IPS-18a (cell line): ENCODE measurements at regions not wholly inside any gene's neighbourhood (a gene's known extent, or its start where the extent isn't known, plus 50 kb on each side); places are given as distances from the start of the nearest gene placed in this dataset.

Experiments
- H3K27ac ChIP-seq: one replicate; pipeline ENCODE4 v1.5.1; 2013; ENCODE audit warnings: low read length
- H3K27me3 ChIP-seq: one replicate; pipeline ENCODE4 v1.6.1; 2013; ENCODE audit warnings: mild to moderate bottlenecking, low read length; ENCODE audit not compliant: control insufficient read depth, insufficient read depth
- H3K36me3 ChIP-seq: one replicate; pipeline ENCODE4 v1.6.1; 2013; ENCODE audit warnings: low read depth, low read length; ENCODE audit not compliant: control insufficient read depth
- H3K4me1 ChIP-seq: one replicate; pipeline ENCODE4 v1.6.1; 2013; ENCODE audit warnings: low read depth, low read length; ENCODE audit not compliant: control insufficient read depth
- H3K4me3 ChIP-seq: one replicate; pipeline ENCODE4 v1.5.1; 2013; ENCODE audit warnings: low read length
- H3K9ac ChIP-seq: one replicate; pipeline ENCODE4 v1.6.1; 2013; ENCODE audit warnings: mild to moderate bottlenecking, low read length, moderate library complexity
- H3K9me3 ChIP-seq: one replicate; pipeline ENCODE4 v1.6.1; 2013; ENCODE audit warnings: low read depth, low read length; ENCODE audit not compliant: control insufficient read depth

- H3K4me1 ChIP-seq: no peaks in the 10 kb centered on the region
- no peak overlapping the region for H3K4me3 ChIP-seq
- H3K27me3 ChIP-seq: no peaks in the 10 kb centered on the region
- H3K9me3 ChIP-seq: no peaks in the 10 kb centered on the region
- no peak overlapping the region for H3K27ac ChIP-seq
- no peaks in the 10 kb centered on the region for H3K36me3 ChIP-seq
- H3K9ac ChIP-seq: no peak overlapping the region
Observed at GRCh38 chr5:145293716-145294115, 541.4 kb downstream of the PRELID2 start.

GRCh38 chr5:145292278-145292677 lies 542.9 kb downstream of the PRELID2 start:
- H3K9ac ChIP-seq: no peak overlapping the region
- no peaks in the 10 kb centered on the region for H3K27me3 ChIP-seq
- no peaks in the 10 kb centered on the region for H3K9me3 ChIP-seq
- no peak overlapping the region for H3K27ac ChIP-seq
- no peaks in the 10 kb centered on the region for H3K4me1 ChIP-seq
- H3K4me3 ChIP-seq: no peak overlapping the region
- no peaks in the 10 kb centered on the region for H3K36me3 ChIP-seq

GRCh38 chr5:145283141-145283810 lies 551.9 kb downstream of the PRELID2 start:
- Histone ChIP-seq H3K27ac (no peak overlapping the region), H3K4me3 (no peak overlapping the region), H3K9me3 (no peaks in the 10 kb centered on the region)

GRCh38 chr5:145280806-145281205 lies 554.3 kb downstream of the PRELID2 start:
- Histone ChIP-seq H3K27me3 (no peaks in the 10 kb centered on the region), H3K9me3 (no peaks in the 10 kb centered on the region), H3K4me1 (no peaks in the 10 kb centered on the region), H3K36me3 (no peaks in the 10 kb centered on the region), H3K4me3 (no peak overlapping the region), H3K9ac (no peak overlapping the region), H3K27ac (no peak overlapping the region)

More at GRCh38 chr5:145283141-145283810, 551.9 kb downstream of the PRELID2 start:
- H3K4me1 ChIP-seq: no peaks in the 10 kb centered on the region
- no peaks in the 10 kb centered on the region for H3K36me3 ChIP-seq
- H3K9ac ChIP-seq: no peak overlapping the region
- no peaks in the 10 kb centered on the region for H3K27me3 ChIP-seq

DNA sequence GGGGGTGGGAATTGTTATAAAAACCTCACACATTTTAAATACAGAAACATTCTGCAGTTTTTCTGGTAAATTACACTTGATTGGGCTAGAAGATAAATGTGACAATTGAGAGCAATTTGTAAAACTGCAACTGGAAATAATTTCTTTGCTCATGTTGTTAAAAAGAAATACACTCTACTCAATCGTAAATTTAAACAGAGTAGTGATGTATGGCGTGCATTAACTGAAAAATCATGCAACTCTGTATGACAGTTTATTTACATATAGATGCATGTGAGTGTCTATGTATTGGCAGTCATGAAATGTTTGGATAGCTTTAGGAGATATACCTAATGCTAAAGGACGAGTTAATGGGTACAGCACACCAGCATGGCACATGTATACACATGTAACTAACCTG lies 554.9 kb downstream of the PRELID2 start:
- no peaks in the 10 kb centered on the region for H3K27me3 ChIP-seq
- no peak overlapping the region for H3K4me3 ChIP-seq
- no peaks in the 10 kb centered on the region for H3K36me3 ChIP-seq
- no peaks in the 10 kb centered on the region for H3K9me3 ChIP-seq
- H3K27ac ChIP-seq: no peak overlapping the region
- no peak overlapping the region for H3K9ac ChIP-seq
- no peaks in the 10 kb centered on the region for H3K4me1 ChIP-seq

- H3K27me3 ChIP-seq: no peaks in the 10 kb centered on the region
- peaks cover under 1% of the 10 kb centered on the region for H3K4me1 ChIP-seq
- H3K9me3 ChIP-seq: no peaks in the 10 kb centered on the region
- H3K4me3 ChIP-seq: no peak overlapping the region
- H3K27ac ChIP-seq: no peak overlapping the region
- no peaks in the 10 kb centered on the region for H3K36me3 ChIP-seq
- H3K9ac ChIP-seq: no peak overlapping the region
Observed at GRCh38 chr5:145260670-145261069, 574.5 kb downstream of the PRELID2 start.

- Histone ChIP-seq H3K27me3 (no peaks in the 10 kb centered on the region), H3K36me3 (no peaks in the 10 kb centered on the region), H3K9me3 (no peaks in the 10 kb centered on the region), H3K4me1 (peaks cover 34% of the 10 kb centered on the region), H3K4me3 (no peak overlapping the region), H3K27ac (no peak overlapping the region), H3K9ac (no peak overlapping the region)
Observed at GRCh38 chr5:145247745-145248040, 587.4 kb downstream of the PRELID2 start.

DNA sequence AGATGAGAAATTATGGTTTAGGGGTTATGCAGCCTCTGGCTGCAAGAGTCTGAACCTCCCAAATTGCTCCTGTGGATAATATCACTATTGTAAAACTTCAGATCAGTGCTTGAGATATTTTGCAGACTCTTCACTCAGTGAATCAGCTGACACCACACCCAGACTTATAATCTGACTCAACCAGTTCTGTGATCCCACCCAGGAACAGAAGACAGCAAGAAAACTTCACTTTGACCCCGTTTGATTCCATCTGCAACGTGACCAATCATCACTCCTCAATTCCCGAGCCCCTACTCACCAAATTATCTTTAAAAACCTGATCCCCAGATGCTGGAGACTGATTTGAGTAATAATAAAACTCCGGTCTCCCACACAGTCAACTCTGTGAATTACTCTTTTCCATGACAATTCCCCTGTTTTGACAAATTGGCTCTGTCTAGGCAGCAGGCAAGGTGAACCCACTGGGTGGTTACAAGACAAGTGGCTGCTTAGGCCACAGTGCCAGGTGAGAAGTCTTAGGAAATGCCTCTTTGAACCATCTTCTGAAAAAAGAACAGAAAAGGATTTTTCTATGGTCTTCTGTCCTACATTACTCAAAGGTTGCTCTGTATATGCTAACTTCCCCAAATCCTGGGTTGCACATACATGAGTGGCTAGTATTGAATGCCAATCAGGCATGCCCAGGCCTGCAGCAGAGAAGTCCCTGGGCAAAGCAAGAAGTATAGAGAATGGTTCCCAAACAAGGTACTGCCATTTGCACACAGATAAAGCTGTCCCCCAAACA lies 588.0 kb downstream of the PRELID2 start:
- Histone ChIP-seq H3K9me3 (no peaks in the 10 kb centered on the region), H3K9ac (no peak overlapping the region), H3K4me3 (no peak overlapping the region), H3K36me3 (no peaks in the 10 kb centered on the region), H3K27ac (no peak overlapping the region), H3K4me1 (peaks cover 32% of the 10 kb centered on the region), H3K27me3 (no peaks in the 10 kb centered on the region)

- Histone ChIP-seq H3K36me3 (no peaks in the 10 kb centered on the region), H3K9me3 (no peaks in the 10 kb centered on the region), H3K4me3 (no peak overlapping the region), H3K9ac (no peak overlapping the region), H3K4me1 (peaks cover 29% of the 10 kb centered on the region), H3K27ac (no peak overlapping the region), H3K27me3 (no peaks in the 10 kb centered on the region)
Observed at GRCh38 chr5:145246379-145246778, 588.8 kb downstream of the PRELID2 start.

DNA sequence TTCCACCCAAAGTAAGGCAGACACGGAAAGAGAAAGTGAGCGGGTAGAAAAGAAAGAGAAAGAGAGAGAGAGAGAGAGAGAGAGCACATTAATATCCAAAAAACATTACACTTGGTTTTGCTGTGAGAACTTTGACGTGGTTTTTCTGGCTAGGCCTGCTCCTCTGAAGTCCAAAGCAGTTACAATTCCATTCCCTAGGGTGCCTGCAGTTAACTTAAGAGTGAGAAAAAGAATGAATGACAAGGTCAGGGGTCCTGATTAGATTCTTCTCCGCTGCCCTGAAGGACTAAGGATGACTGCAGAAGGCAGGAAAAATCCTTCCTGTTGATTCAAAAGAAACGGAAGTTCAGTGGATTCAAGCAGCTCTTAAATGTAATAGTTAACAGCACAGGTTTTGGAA lies 589.8 kb downstream of the PRELID2 start:
- Histone ChIP-seq H3K27me3 (no peaks in the 10 kb centered on the region), H3K4me3 (no peak overlapping the region), H3K9me3 (no peaks in the 10 kb centered on the region), H3K9ac (no peak overlapping the region), H3K4me1 (peaks cover 29% of the 10 kb centered on the region), H3K27ac (no peak overlapping the region), H3K36me3 (no peaks in the 10 kb centered on the region)

GRCh38 chr5:145244788-145245187 lies 590.4 kb downstream of the PRELID2 start:
- Histone ChIP-seq H3K4me1 (peaks cover 29% of the 10 kb centered on the region), H3K36me3 (no peaks in the 10 kb centered on the region), H3K27ac (no peak overlapping the region)

GRCh38 chr5:145244251-145244650 lies 590.9 kb downstream of the PRELID2 start:
- Histone ChIP-seq H3K9ac (no peak overlapping the region), H3K4me1 (peaks cover 29% of the 10 kb centered on the region), H3K9me3 (no peaks in the 10 kb centered on the region), H3K27ac (no peak overlapping the region), H3K36me3 (no peaks in the 10 kb centered on the region), H3K27me3 (no peaks in the 10 kb centered on the region), H3K4me3 (no peak overlapping the region)

More at GRCh38 chr5:145244788-145245187, 590.4 kb downstream of the PRELID2 start:
- H3K27me3 ChIP-seq: no peaks in the 10 kb centered on the region
- no peak overlapping the region for H3K9ac ChIP-seq
- H3K9me3 ChIP-seq: no peaks in the 10 kb centered on the region
- no peak overlapping the region for H3K4me3 ChIP-seq
